Fibroblast of lung (primary cell): ENCODE measurements at regions not wholly inside any gene's neighbourhood (a gene's known extent, or its start where the extent isn't known, plus 50 kb on each side); places are given as distances from the start of the nearest gene placed in this dataset.

Experiments used
- EZH2 ChIP-seq: IDR thresholded peaks from 2 replicates; pipeline ENCODE4 v1.5.1; 2012; ENCODE audit warnings: low read length, control low read depth, mild to moderate bottlenecking; ENCODE audit errors: missing control alignments
- TF ChIP-seq, protein P1 (sequence below), 2 donors: IDR thresholded peaks in 1 of 2; conservative IDR thresholded peaks in 1 of 2; 1 replicate in 1 of 2; 2 replicates in 1 of 2; pipeline ENCODE4 v1.5.1; 2011 to 2012; ENCODE audit warnings: low read length in 2 of 2, control low read depth in 1 of 2, inconsistent platforms in 1 of 2, low read depth in 1 of 2, mild to moderate bottlenecking in 1 of 2

DNA sequence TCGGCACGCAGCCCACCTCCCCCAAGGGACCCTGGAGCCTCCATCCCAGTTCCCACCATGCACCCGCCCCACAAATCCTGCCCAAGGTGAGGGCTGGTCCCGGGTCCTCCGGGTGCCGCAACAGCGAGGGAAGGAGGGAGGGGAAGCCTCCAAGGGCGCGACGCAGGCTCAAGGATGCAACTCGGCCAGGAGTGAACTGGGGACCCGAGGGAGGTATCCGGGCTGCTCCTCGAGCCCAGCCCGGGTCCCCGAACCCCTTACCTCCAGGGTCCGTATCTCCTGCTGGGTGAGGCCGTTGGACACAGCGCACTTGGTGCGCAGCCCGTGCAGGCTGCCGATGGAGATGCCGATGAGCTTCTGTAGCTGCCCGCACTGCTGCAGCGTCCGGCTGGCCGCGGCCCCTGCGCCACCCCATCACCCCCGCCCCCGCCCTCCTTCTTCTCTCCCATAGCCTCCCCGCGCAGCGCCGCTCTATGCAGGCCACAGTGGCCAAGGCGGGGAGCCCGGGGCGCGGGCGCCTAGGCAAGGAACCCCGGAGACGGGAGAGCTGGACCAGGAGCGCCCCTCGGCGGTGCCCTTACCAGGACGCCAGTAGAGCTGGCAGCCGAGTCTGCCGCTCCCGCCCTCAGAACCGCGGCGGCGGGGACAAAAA, 124.1 kb downstream of the ANKRD30BL start:
- TF ChIP-seq, protein P1, sequence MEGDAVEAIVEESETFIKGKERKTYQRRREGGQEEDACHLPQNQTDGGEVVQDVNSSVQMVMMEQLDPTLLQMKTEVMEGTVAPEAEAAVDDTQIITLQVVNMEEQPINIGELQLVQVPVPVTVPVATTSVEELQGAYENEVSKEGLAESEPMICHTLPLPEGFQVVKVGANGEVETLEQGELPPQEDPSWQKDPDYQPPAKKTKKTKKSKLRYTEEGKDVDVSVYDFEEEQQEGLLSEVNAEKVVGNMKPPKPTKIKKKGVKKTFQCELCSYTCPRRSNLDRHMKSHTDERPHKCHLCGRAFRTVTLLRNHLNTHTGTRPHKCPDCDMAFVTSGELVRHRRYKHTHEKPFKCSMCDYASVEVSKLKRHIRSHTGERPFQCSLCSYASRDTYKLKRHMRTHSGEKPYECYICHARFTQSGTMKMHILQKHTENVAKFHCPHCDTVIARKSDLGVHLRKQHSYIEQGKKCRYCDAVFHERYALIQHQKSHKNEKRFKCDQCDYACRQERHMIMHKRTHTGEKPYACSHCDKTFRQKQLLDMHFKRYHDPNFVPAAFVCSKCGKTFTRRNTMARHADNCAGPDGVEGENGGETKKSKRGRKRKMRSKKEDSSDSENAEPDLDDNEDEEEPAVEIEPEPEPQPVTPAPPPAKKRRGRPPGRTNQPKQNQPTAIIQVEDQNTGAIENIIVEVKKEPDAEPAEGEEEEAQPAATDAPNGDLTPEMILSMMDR (conservative IDR thresholded peaks at IDR 0.05 in 1 of 2, IDR thresholded peaks at IDR 0.05 in 1 of 2; ENCODE audit: low read depth in 1 of 2, low read length in 2 of 2), result no peak
- no peak for TF ChIP-seq EZH2
